SK-N-SH treated with all-trans-retinoic acid at 6 μM for 48 hours (cell line): ENCODE measurements at regions not wholly inside any gene's neighbourhood (a gene's known extent, or its start where the extent isn't known, plus 50 kb on each side); places are given as distances from the start of the nearest gene placed in this dataset.

Experiments used
- ARNTL ChIP-seq: fragments of 450-650 bp; formaldehyde crosslinking; IDR thresholded peaks from 2 replicates; pipeline ENCODE4 v1.5.0; 2020; ENCODE audit warnings: low read depth, mild to moderate bottlenecking, moderate library complexity, borderline replicate concordance
- TCF4 ChIP-seq: fragments of 250-450 bp; sonication (Bioruptor Pico); IDR thresholded peaks from 2 replicates; pipeline ENCODE4 v1.8.0; 2021; ENCODE audit warnings: mild to moderate bottlenecking, moderate library complexity, borderline replicate concordance

GRCh38 chr14:56900726-56901125 lies 90.4 kb upstream of the OTX2 start:
- TF ChIP-seq TCF4 (CRISPR knock-in tag) (no peak), ARNTL (CRISPR knock-in tag) (no peak)
